NB4 (cell line): ENCODE measurements at regions not wholly inside any gene's neighbourhood (a gene's known extent, or its start where the extent isn't known, plus 50 kb on each side); places are given as distances from the start of the nearest gene placed in this dataset.

Experiments used
- DNase-seq: peaks from one replicate; pipeline ENCODE4 v3.0.0; 2010; ENCODE audit warnings: low read depth
- H3K4me3 ChIP-seq: one replicate; pipeline ENCODE4 v1.5.1; 2011; ENCODE audit warnings: mild to moderate bottlenecking, low read depth, low read length, moderate library complexity
- MYC ChIP-seq: IDR thresholded peaks from 2 replicates; pipeline ENCODE4 v1.6.1; 2011; ENCODE audit warnings: low read depth, low read length
- POLR2A ChIP-seq: IDR thresholded peaks from 2 replicates; pipeline ENCODE4 v1.6.1; 2011; ENCODE audit warnings: mild to moderate bottlenecking; ENCODE audit not compliant: insufficient read length; ENCODE audit errors: extremely low read depth
- TF ChIP-seq, protein P1 (sequence below): IDR thresholded peaks from 2 replicates; pipeline ENCODE4 v1.6.1; 2011; ENCODE audit warnings: low read depth, low read length
- TF ChIP-seq, protein P2 (sequence below): IDR thresholded peaks from one replicate; pipeline ENCODE4 v1.5.1; 2012; ENCODE audit warnings: low read depth, low read length

DNA sequence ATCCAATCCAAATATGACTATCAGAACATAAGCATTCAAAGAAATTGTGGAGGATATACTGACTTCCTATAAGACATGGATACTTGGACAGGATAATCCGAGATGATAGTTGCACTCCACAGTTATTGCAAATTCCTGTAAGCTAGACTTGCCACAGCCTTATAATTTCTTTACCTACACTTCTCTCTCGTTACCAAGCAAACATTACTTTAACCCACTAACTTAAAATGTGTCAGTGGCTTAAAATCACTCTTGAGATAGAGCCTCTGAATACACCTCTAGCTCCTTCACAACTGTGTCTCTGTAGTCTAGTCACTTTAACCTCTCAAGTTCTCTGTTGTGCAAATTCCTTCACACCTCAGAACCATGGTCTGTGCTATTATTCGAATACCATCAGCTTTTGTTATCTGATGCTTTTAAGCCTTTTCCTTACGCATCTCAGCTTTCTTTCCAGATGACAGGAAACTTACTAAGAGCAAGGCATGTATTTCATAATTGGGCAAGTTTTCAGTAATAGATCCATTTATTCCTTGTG is 474.9 kb upstream of the MIR17HG start:
- TF ChIP-seq MYC: no peak
- TF ChIP-seq, protein P1, sequence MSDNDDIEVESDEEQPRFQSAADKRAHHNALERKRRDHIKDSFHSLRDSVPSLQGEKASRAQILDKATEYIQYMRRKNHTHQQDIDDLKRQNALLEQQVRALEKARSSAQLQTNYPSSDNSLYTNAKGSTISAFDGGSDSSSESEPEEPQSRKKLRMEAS: no peak
- no peak for TF ChIP-seq POLR2A
- TF ChIP-seq, protein P2, sequence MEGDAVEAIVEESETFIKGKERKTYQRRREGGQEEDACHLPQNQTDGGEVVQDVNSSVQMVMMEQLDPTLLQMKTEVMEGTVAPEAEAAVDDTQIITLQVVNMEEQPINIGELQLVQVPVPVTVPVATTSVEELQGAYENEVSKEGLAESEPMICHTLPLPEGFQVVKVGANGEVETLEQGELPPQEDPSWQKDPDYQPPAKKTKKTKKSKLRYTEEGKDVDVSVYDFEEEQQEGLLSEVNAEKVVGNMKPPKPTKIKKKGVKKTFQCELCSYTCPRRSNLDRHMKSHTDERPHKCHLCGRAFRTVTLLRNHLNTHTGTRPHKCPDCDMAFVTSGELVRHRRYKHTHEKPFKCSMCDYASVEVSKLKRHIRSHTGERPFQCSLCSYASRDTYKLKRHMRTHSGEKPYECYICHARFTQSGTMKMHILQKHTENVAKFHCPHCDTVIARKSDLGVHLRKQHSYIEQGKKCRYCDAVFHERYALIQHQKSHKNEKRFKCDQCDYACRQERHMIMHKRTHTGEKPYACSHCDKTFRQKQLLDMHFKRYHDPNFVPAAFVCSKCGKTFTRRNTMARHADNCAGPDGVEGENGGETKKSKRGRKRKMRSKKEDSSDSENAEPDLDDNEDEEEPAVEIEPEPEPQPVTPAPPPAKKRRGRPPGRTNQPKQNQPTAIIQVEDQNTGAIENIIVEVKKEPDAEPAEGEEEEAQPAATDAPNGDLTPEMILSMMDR: no peak

DNA sequence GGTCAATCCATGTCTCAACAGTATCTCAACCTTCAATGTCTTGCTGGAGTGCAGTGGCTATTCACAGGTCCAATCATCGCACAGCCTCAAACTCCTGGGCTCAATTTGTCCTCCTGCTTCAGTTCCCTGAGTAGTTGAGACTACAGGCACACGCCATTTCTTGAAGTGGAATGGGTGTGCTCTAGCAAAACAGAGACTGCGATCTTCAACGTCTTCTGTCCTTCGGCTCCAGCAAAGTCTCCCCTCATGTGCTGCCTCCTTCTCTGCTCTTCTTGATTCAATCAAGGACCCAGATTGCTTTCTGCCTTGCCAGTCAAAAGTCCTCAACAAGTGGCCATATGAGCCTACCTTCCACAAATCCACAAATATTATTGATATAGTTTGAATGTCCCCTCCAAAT is 466.7 kb upstream of the MIR17HG start:
- no peak for TF ChIP-seq MYC
- TF ChIP-seq POLR2A: no peak
- TF ChIP-seq, protein P1: no peak
- TF ChIP-seq, protein P2: no peak
- no peak for DNase-seq
- no peak overlapping the region for H3K4me3 ChIP-seq

More for the DNA sequence above, 474.9 kb upstream of the MIR17HG start:
- no peak overlapping the region for H3K4me3 ChIP-seq
- DNase-seq: no peak

DNA sequence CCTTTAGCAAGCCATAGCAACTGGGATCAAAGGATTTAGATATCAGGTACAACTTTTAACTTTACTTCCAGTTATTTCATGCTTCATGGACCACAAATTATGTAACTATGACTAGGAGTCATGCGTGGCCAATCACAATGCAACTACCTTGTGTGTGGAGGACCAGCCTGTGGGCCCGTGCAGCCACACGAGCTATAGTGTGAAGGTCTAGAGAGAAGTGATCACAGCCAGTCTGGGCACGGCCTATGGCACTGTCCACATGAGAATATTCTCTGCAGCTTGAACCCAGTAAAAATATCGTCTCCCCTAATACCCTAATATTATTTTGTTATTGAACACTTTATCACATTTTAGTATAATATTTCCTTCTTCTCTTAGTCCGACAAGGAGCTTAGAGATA is 464.9 kb upstream of the MIR17HG start:
- DNase-seq: no peak
- TF ChIP-seq MYC (no peak), POLR2A (no peak)
- TF ChIP-seq, protein P2: no peak
- TF ChIP-seq, protein P1: no peak
- H3K4me3 ChIP-seq: no peak overlapping the region

DNA sequence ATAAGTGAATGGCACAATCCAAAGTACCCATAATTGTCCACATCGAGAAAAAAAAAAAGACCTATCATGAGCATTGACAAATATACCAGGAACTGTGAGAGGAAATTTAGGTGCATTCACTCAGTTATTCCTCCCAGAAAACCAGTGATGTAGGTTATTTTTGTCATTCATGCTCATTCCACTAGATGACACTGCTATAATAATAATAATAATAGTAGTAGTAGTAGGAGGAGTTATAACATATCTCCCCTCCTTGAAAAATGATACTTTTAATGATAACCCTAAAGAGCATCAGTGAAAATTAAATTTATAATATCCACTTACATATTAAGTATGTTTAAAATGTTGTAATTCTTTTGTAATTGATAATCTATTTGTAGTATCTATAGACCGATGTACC is 463.9 kb upstream of the MIR17HG start:
- TF ChIP-seq MYC (no peak), POLR2A (no peak)
- TF ChIP-seq, protein P1: no peak
- TF ChIP-seq, protein P2: no peak
- DNase-seq: no peak
- H3K4me3 ChIP-seq: no peak overlapping the region

DNA sequence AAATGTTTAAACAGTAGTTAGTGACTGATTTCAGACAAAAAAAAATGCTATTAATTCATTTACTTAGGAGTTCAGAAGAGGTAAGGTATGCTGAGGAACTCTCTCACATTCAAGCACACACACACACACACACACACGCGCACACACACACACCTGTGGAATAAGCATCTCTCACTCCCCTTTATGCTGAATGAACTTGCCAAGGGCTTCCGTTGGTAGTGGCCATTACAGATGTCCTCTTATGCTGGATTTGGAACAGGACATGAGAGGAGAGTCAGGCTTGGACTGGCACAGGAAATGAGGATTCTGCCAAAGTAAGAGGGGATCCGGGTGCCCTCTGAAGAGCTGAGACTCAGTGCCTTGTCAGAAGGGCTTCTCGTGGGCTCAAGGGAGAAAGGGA is 463.4 kb upstream of the MIR17HG start:
- no peak for TF ChIP-seq POLR2A
- TF ChIP-seq MYC: no peak
- TF ChIP-seq, protein P2: no peak
- TF ChIP-seq, protein P1: no peak
- no peak for DNase-seq
- H3K4me3 ChIP-seq: no peak overlapping the region
